SK-MEL-5 (cell line): ENCODE measurements at regions not wholly inside any gene's neighbourhood (a gene's known extent, or its start where the extent isn't known, plus 50 kb on each side); places are given as distances from the start of the nearest gene placed in this dataset.
A peak's percentile ranks its signal among the peaks of the same experiment; 100 is the strongest.
"Not testable (repeated sequence)": the region's sequence is repeated elsewhere in the genome, so short reads cannot be mapped to it uniquely, and the experiment has no call there.

Experiments used
- DNase-seq: peaks from one replicate; pipeline ENCODE4 v3.0.0-alpha.2; 2016; ENCODE audit warnings: low read depth, low spot score
- in situ Hi-C: cut with HindIII; loops from 2 replicates; pipeline ENCODE4 v1.10.0; 2016; ENCODE audit warnings: low sequenced_read_pairs, high pct_unique_total_duplicates, low pct_unique_long_range_greater_than_20kb

DNA sequence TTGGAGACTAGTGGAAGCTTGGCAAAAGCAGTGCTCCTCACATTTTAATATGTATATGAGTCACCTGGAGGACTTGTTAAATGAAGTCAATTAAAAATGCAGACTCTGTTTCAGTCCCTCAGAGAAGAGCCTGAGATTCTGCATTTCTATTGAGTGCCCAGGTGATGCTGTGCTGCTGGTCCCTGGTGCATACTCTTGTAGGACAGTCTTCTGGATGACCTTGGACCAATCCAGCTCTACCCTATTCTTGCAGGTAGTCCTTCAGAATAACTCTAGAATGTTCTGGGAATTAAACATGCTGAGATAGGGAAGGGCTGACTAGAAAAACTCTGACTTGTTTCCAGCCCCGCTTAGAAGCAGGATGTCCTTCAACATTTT, 115.9 kb downstream of the CASP12 start:
- DNase-seq: no peak
- in situ Hi-C loops: no loop called here

- DNase-seq: no peak
- in situ Hi-C loops: no loop called here
Observed at GRCh38 chr11:104781719-104782376, 116.4 kb downstream of the CASP12 start.

DNA sequence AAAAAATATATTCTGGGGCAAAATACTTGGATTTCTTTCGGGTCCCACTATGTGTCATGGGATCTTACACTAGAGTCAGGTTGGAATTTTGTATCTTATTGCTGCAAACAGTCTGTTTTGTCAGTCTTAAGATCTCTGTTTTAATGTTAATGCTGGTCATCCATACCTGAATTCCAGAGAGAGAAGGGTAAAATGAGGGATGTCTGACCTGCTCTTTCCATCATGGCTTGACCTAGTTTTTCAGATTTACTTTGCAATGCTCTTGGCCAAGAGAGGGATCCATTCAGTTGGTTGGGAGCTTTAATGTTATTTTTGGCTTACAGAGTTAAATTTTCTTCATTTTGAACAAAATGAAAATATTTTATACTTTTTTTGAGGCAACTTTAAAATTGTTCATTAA, 117.2 kb downstream of the CASP12 start:
- no peak for DNase-seq
- in situ Hi-C loops: no loop called here

GRCh38 chr11:104776501-104777170, 121.6 kb downstream of the CASP12 start:
- in situ Hi-C loops: no loop called here
- DNase-seq: no peak

DNA sequence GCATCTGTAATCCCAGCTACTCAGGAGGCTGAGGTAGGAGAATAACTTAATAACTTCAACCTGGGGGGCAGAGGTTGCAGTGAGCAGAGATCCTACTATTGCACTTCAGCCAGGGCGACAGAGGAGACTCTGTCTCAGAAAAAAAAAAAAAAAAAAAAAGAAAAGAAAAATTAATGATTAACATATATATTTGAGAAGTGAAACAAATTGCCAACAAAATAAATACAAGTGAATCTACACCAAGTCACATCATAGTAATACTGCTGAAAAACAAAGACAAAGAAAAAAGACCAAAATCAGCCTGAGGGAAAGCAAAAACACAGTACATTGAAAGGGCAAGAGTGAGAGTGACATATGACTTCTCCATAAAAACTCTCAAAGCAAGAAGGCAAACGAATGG, 123.7 kb downstream of the CASP12 start:
- no peak for DNase-seq
- in situ Hi-C loops: no loop called here

GRCh38 chr11:104772806-104773241, 125.4 kb downstream of the CASP12 start:
- in situ Hi-C loops: no loop called here
- DNase-seq: peak; percentile 97

DNA sequence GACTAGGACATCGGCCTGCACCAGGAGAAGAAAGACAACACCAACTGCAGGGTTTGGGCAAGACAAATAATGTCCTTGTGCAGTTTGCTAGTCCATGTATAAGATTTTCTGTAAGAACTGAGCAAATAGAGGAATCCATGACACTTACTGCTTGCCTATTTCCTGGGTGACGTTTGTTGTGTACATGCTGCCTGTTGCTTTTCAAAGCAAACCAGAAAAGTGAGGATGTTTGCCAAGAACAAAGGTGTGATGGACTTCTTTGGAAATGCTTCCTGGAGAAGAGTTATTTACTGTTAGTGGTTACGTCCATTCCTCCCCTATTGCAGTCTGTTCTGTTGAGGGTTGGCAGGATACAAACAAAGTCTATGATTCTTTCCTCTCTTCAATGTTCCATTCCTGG, 126.5 kb downstream of the CASP12 start:
- in situ Hi-C loops: no loop called here
- peak; percentile 20 for DNase-seq

- DNase-seq, in situ Hi-C loops: not testable (repeated sequence)
Observed at GRCh38 chr11:104771046-104771445, 127.2 kb downstream of the CASP12 start.

- in situ Hi-C loops: no loop called here
- no peak for DNase-seq
Observed at GRCh38 chr11:104765401-104766095, 132.7 kb downstream of the CASP12 start.

- in situ Hi-C loops: no loop called here
- DNase-seq: no peak
Observed at GRCh38 chr11:104764710-104765045, 133.6 kb downstream of the CASP12 start.

DNA sequence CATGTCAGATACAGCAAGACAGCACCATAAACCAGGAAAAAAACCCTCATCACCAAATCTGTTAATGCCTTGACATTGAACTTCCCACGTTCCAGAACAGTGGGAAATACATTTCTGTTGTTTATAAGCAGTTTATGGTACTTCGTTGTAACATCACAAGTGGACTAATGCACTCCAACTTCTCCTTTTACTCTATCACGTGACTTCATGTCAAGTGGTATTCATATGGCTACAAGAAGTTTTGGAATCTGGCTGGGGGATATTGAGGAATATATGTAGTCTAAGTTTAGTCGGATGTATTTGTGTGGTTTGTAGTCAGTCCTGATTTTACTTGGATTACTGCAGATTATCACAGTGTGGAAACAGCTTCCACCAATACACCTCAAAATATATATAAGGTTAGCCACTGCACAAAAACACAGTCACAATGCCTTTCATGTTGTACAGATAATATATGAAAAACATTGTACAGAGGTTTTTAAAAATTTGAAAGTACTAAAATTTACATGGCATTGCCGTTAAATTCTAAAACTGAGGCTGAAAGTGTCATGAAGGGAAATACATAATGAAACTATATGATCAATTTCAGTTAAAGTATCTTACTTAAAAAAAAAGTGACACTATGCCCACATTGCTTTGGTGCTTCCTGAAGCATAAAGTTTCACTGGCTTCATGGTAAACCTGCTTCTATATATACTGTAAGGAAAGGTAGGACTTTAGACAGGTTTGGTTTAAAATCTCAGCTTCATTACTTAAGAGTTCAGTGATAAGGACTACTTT, 134.1 kb downstream of the CASP12 start:
- in situ Hi-C loops: no loop called here
- no peak for DNase-seq

DNA sequence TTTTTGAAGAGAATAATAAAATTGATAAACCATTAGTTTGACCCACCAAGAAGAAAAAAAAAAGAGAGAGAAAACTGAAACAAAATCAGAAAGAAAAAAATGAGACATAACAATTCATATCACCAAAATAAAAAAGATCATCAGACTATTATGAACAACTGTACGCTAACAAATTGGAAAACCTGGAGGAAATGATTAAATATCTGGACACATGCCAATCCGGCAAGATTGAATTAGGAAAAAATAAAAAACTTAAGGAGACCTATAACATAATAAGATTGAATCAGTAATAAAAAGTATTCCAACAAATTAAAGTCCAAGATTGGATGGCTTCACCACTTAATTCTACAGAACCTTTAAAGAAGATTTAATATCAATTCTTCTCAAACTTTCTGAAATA, 136.7 kb downstream of the CASP12 start:
- in situ Hi-C loops: no loop called here
- no peak for DNase-seq

GRCh38 chr11:104759464-104759863, 138.8 kb downstream of the CASP12 start:
- in situ Hi-C loops: no loop called here
- DNase-seq: no peak

GRCh38 chr11:104738918-104739317, 159.3 kb downstream of the CASP12 start:
- in situ Hi-C loops: no loop called here
- peak; percentile 45 for DNase-seq

DNA sequence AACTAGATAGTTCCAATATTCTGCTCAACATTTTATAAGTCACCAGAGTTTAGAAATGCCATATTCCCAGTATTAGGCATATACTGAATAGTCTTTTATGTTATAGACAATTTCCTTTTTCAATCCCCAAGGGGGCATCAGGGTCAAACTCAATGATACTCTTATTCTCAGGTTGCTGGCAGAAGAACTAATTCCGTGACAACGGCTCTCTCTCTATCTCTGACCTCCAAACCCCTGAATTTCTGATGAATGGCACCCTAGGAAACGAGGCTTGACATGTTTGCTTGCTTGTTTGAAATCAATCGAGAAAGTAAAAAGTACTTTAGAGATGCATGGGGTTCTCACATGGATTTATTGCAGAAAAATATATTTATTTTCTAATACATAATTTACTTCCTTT, 160.1 kb downstream of the CASP12 start:
- peak; percentile 79 for DNase-seq
- in situ Hi-C loops: no loop called here

GRCh38 chr11:104736502-104736901, 161.8 kb downstream of the CASP12 start:
- in situ Hi-C loops: no loop called here
- no peak for DNase-seq

DNA sequence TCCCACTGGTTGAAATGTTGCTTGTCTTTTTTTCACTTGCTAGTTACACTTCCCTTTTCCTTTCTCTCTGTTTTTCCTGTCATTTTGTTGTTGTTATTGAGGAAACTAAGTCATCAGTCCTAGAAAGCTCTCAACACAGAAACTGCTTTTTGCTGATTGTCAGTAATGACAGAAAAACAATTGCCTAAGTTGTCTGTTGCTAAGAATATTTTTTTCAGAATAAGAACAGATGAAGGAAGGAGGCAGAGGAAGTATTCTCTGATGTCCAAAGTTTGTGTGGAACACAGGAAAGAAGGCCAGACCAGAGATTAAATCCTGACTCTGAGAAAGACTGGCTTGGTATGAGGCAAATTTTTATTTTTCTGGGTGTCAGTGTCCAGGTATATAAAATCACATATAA, 163.3 kb downstream of the CASP12 start:
- in situ Hi-C loops: no loop called here
- no peak for DNase-seq

DNA sequence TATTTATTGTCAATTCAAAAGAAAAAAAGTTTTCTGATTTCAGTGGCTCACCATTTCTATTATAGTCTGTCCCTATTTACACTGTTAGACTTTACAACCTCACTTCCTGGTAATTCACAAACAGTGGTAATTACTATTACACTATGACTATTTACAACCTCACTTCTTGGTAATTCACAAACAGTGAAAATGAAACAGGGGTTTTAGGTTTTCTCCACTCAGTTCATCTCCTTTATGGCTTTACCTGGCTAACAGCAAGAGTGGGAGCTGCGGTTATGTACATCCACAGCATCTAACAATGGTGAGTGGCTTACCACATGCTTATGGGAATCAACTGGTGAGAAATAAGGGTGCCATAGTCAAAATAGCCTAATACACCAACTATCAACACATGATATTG, 166.4 kb downstream of the CASP12 start:
- DNase-seq: no peak
- in situ Hi-C loops: no loop called here
